Type B pancreatic cell (in vitro differentiated cells): ENCODE measurements at regions not wholly inside any gene's neighbourhood (a gene's known extent, or its start where the extent isn't known, plus 50 kb on each side); places are given as distances from the start of the nearest gene placed in this dataset.

Experiments used
- DNase-seq: peaks from one replicate; pipeline ENCODE4 v3.0.0; 2021; ENCODE audit warnings: mixed read lengths; ENCODE audit not compliant: unreplicated experiment; ENCODE audit errors: extremely low spot score
- H3K27ac Mint-ChIP-seq: 2 replicates; pipeline ENCODE4 v1.8.0; 2021; ENCODE audit warnings: mild to moderate bottlenecking, mixed read lengths
- H3K27me3 Mint-ChIP-seq: 2 replicates; pipeline ENCODE4 v1.8.0; 2021; ENCODE audit warnings: mixed read lengths
- H3K36me3 Mint-ChIP-seq: 2 replicates; pipeline ENCODE4 v1.8.0; 2021; ENCODE audit warnings: mixed read lengths
- H3K4me1 Mint-ChIP-seq: one replicate; pipeline ENCODE4 v1.8.0; 2021; ENCODE audit warnings: mixed read lengths; ENCODE audit not compliant: unreplicated experiment
- H3K4me3 Mint-ChIP-seq: 2 replicates; pipeline ENCODE4 v1.8.0; 2021; ENCODE audit warnings: mild to moderate bottlenecking, mixed read lengths
- H3K9me3 Mint-ChIP-seq: 2 replicates; pipeline ENCODE4 v1.8.0; 2021; ENCODE audit warnings: mixed read lengths
- CTCF ChIP-seq: fragments of 200-600 bp; sonication (generic); conservative IDR thresholded peaks from 2 replicates; pipeline ENCODE4 v1.5.0; 2021; ENCODE audit warnings: antibody characterized with exemption, mild to moderate bottlenecking

- Mint-ChIP-seq H3K27ac (no peak overlapping the region), H3K9me3 (no peaks in the 10 kb centered on the region), H3K27me3 (no peaks in the 10 kb centered on the region), H3K4me3 (no peak overlapping the region), H3K36me3 (no peaks in the 10 kb centered on the region), H3K4me1 (peaks cover 24% of the 10 kb centered on the region)
- TF ChIP-seq CTCF: no peak
- DNase-seq: no peak
Observed at GRCh38 chr5:159465604-159466003, 135.3 kb upstream of the IL12B start.

- Mint-ChIP-seq H3K4me3 (no peak overlapping the region), H3K27me3 (no peaks in the 10 kb centered on the region), H3K27ac (no peak overlapping the region), H3K4me1 (peaks cover 13% of the 10 kb centered on the region), H3K36me3 (no peaks in the 10 kb centered on the region), H3K9me3 (no peaks in the 10 kb centered on the region)
- no peak for DNase-seq
- no peak for TF ChIP-seq CTCF
Observed at GRCh38 chr5:159467666-159468065, 137.4 kb upstream of the IL12B start.

- H3K27ac Mint-ChIP-seq: no peak overlapping the region
- H3K4me3 Mint-ChIP-seq: no peak overlapping the region
- peaks cover 6% of the 10 kb centered on the region for H3K9me3 Mint-ChIP-seq
- DNase-seq: no peak
- no peak for TF ChIP-seq CTCF
- no peaks in the 10 kb centered on the region for H3K4me1 Mint-ChIP-seq
- H3K27me3 Mint-ChIP-seq: no peaks in the 10 kb centered on the region
- no peaks in the 10 kb centered on the region for H3K36me3 Mint-ChIP-seq
Observed at GRCh38 chr5:159469496-159470372, 139.4 kb upstream of the IL12B start.

- no peaks in the 10 kb centered on the region for H3K27me3 Mint-ChIP-seq
- no peak overlapping the region for H3K4me3 Mint-ChIP-seq
- no peak for TF ChIP-seq CTCF
- DNase-seq: no peak
- no peak overlapping the region for H3K27ac Mint-ChIP-seq
- no peaks in the 10 kb centered on the region for H3K36me3 Mint-ChIP-seq
- no peaks in the 10 kb centered on the region for H3K4me1 Mint-ChIP-seq
- peaks cover 12% of the 10 kb centered on the region for H3K9me3 Mint-ChIP-seq
Observed at GRCh38 chr5:159471904-159472303, 141.6 kb upstream of the IL12B start.

- Mint-ChIP-seq H3K4me3 (no peak overlapping the region), H3K36me3 (no peaks in the 10 kb centered on the region), H3K27ac (no peak overlapping the region), H3K9me3 (peaks cover 17% of the 10 kb centered on the region), H3K27me3 (no peaks in the 10 kb centered on the region), H3K4me1 (no peaks in the 10 kb centered on the region)
- no peak for TF ChIP-seq CTCF
- no peak for DNase-seq
Observed at GRCh38 chr5:159475026-159475425, 144.7 kb upstream of the IL12B start.
